Nephron progenitor cell (in vitro differentiated cells): ENCODE measurements at regions not wholly inside any gene's neighbourhood (a gene's known extent, or its start where the extent isn't known, plus 50 kb on each side); places are given as distances from the start of the nearest gene placed in this dataset.

Experiments used
- DNase-seq: peaks from one replicate; pipeline ENCODE4 v3.0.0; 2021
- H3K27ac Mint-ChIP-seq: 2 replicates; pipeline ENCODE4 v1.8.0; 2021; ENCODE audit warnings: mild to moderate bottlenecking, moderate library complexity, mixed read lengths
- H3K27me3 Mint-ChIP-seq: 2 replicates; pipeline ENCODE4 v1.8.0; 2021; ENCODE audit warnings: mild to moderate bottlenecking, low read depth, mixed read lengths; ENCODE audit not compliant: poor library complexity
- H3K36me3 Mint-ChIP-seq: 2 replicates; pipeline ENCODE4 v1.8.0; 2021; ENCODE audit warnings: low read depth, mixed read lengths
- H3K4me1 Mint-ChIP-seq: 2 replicates; pipeline ENCODE4 v1.8.0; 2021; ENCODE audit warnings: mixed read lengths
- H3K4me3 Mint-ChIP-seq: 2 replicates; pipeline ENCODE4 v1.8.0; 2021; ENCODE audit warnings: mild to moderate bottlenecking, moderate library complexity, mixed read lengths
- H3K9me3 Mint-ChIP-seq: 2 replicates; pipeline ENCODE4 v1.8.0; 2021; ENCODE audit warnings: mild to moderate bottlenecking, moderate library complexity, mixed read lengths
- CTCF ChIP-seq: fragments of 200-600 bp; sonication (generic); IDR thresholded peaks from 2 replicates; pipeline ENCODE4 v1.5.0; 2021; ENCODE audit warnings: antibody characterized with exemption

- no peaks in the 10 kb centered on the region for H3K9me3 Mint-ChIP-seq
- no peaks in the 10 kb centered on the region for H3K27me3 Mint-ChIP-seq
- DNase-seq: no peak
- no peaks in the 10 kb centered on the region for H3K4me1 Mint-ChIP-seq
- H3K27ac Mint-ChIP-seq: no peak overlapping the region
- no peak overlapping the region for H3K4me3 Mint-ChIP-seq
- TF ChIP-seq CTCF: no peak
- no peaks in the 10 kb centered on the region for H3K36me3 Mint-ChIP-seq
Observed at GRCh38 chr7:53087274-53087673, 51.8 kb downstream of the POM121L12 start.

GRCh38 chr7:53094191-53094590 is 58.8 kb downstream of the POM121L12 start:
- no peak for TF ChIP-seq CTCF
- H3K27me3 Mint-ChIP-seq: no peaks in the 10 kb centered on the region
- H3K27ac Mint-ChIP-seq: no peak overlapping the region
- no peaks in the 10 kb centered on the region for H3K4me1 Mint-ChIP-seq
- H3K9me3 Mint-ChIP-seq: no peaks in the 10 kb centered on the region
- no peak for DNase-seq
- no peaks in the 10 kb centered on the region for H3K36me3 Mint-ChIP-seq
- no peak overlapping the region for H3K4me3 Mint-ChIP-seq

- no peaks in the 10 kb centered on the region for H3K4me1 Mint-ChIP-seq
- no peaks in the 10 kb centered on the region for H3K36me3 Mint-ChIP-seq
- no peak overlapping the region for H3K27ac Mint-ChIP-seq
- no peak overlapping the region for H3K4me3 Mint-ChIP-seq
- no peak for TF ChIP-seq CTCF
- H3K9me3 Mint-ChIP-seq: no peaks in the 10 kb centered on the region
- H3K27me3 Mint-ChIP-seq: no peaks in the 10 kb centered on the region
- DNase-seq: no peak
Observed at GRCh38 chr7:53094827-53095226, 59.4 kb downstream of the POM121L12 start.

- Mint-ChIP-seq H3K36me3 (no peaks in the 10 kb centered on the region), H3K4me3 (no peak overlapping the region), H3K9me3 (no peaks in the 10 kb centered on the region), H3K27me3 (no peaks in the 10 kb centered on the region), H3K27ac (no peak overlapping the region), H3K4me1 (no peaks in the 10 kb centered on the region)
- no peak for TF ChIP-seq CTCF
- DNase-seq: no peak
Observed at GRCh38 chr7:53095731-53096501, 60.5 kb downstream of the POM121L12 start.

GRCh38 chr7:53100091-53100490 is 64.7 kb downstream of the POM121L12 start:
- Mint-ChIP-seq H3K27me3 (no peaks in the 10 kb centered on the region), H3K36me3 (no peaks in the 10 kb centered on the region), H3K27ac (no peak overlapping the region), H3K4me3 (no peak overlapping the region), H3K4me1 (no peaks in the 10 kb centered on the region), H3K9me3 (no peaks in the 10 kb centered on the region)
- no peak for DNase-seq
- no peak for TF ChIP-seq CTCF

GRCh38 chr7:53101026-53101425 is 65.6 kb downstream of the POM121L12 start:
- H3K27me3 Mint-ChIP-seq: no peaks in the 10 kb centered on the region
- H3K27ac Mint-ChIP-seq: no peak overlapping the region
- H3K36me3 Mint-ChIP-seq: no peaks in the 10 kb centered on the region
- no peaks in the 10 kb centered on the region for H3K9me3 Mint-ChIP-seq
- no peak for DNase-seq
- no peak overlapping the region for H3K4me3 Mint-ChIP-seq
- no peak for TF ChIP-seq CTCF
- no peaks in the 10 kb centered on the region for H3K4me1 Mint-ChIP-seq
